GM18907 (cell line): ENCODE measurements at regions not wholly inside any gene's neighbourhood (a gene's known extent, or its start where the extent isn't known, plus 50 kb on each side); places are given as distances from the start of the nearest gene placed in this dataset.

ENCODE experiments used
- ATAC-seq: cut with Tn5 transposase; IDR thresholded peaks from one replicate; pipeline ENCODE4 v1.9.1; 2021; ENCODE audit warnings: mild to moderate bottlenecking, moderate library complexity; ENCODE audit not compliant: unreplicated experiment

- ATAC-seq = no peak
Observed at GRCh38 chr20:2236256-2236655, 59.5 kb upstream of the TGM3 start.

- no peak for ATAC-seq
Observed at GRCh38 chr20:2237059-2237458, 58.7 kb upstream of the TGM3 start.

GRCh38 chr20:2238601-2239000, 57.2 kb upstream of the TGM3 start:
- ATAC-seq = no peak

GRCh38 chr20:2240835-2241234, 55.0 kb upstream of the TGM3 start:
- no peak for ATAC-seq

GRCh38 chr20:2242678-2243077, 53.1 kb upstream of the TGM3 start:
- no peak for ATAC-seq

- no peak for ATAC-seq
Observed at GRCh38 chr20:2244523-2244922, 51.3 kb upstream of the TGM3 start.

- no peak for ATAC-seq
Observed at GRCh38 chr20:2244993-2245392, 50.8 kb upstream of the TGM3 start.

GRCh38 chr20:2245637-2246036, 50.2 kb upstream of the TGM3 start:
- no peak for ATAC-seq
